ENCODE measurements at regions not wholly inside any gene's neighbourhood (a gene's known extent, or its start where the extent isn't known, plus 50 kb on each side); places are given as distances from the start of the nearest gene placed in this dataset.

- H3K9me3 ChIP-seq: no peaks in the 10 kb centered on the region
- H3K27ac ChIP-seq: peak overlapping the region in 1 of 2 donors; percentile 50
- intact Hi-C loops (cut with DNase I): no loop called here
- no peaks in the 10 kb centered on the region for H3K36me3 ChIP-seq
- TF ChIP-seq CTCF (IDR thresholded peaks at IDR 0.05): no peak
- DNase-seq: no peak
- no peaks in the 10 kb centered on the region for H3K27me3 ChIP-seq
- H3K4me1 ChIP-seq: no peaks in the 10 kb centered on the region
- no peak overlapping the region for H3K4me3 ChIP-seq
- ATAC-seq: peak; percentile 79
Measured at GRCh38 chr3:34837848-34838741, 801.2 kb upstream of the ARPP21 start.

GRCh38 chr3:34842706-34843480, 796.4 kb upstream of the ARPP21 start:
- no peaks in the 10 kb centered on the region for H3K9me3 ChIP-seq
- intact Hi-C loops (cut with DNase I): no loop called here
- no peak overlapping the region for H3K4me3 ChIP-seq
- ATAC-seq (no peak), DNase-seq (no peak)
- H3K36me3 ChIP-seq: no peaks in the 10 kb centered on the region
- no peak overlapping the region for H3K27ac ChIP-seq
- no peak for TF ChIP-seq CTCF (IDR thresholded peaks at IDR 0.05)
- no peaks in the 10 kb centered on the region for H3K4me1 ChIP-seq
- H3K27me3 ChIP-seq: no peaks in the 10 kb centered on the region

GRCh38 chr3:34844323-34844620, 795.1 kb upstream of the ARPP21 start:
- intact Hi-C loops (cut with DNase I): no loop called here
- no peaks in the 10 kb centered on the region for H3K27me3 ChIP-seq
- TF ChIP-seq CTCF (IDR thresholded peaks at IDR 0.05): no peak
- no peak overlapping the region for H3K27ac ChIP-seq
- no peaks in the 10 kb centered on the region for H3K4me1 ChIP-seq
- H3K36me3 ChIP-seq: no peaks in the 10 kb centered on the region
- no peaks in the 10 kb centered on the region for H3K9me3 ChIP-seq
- H3K4me3 ChIP-seq: no peak overlapping the region
- DNase-seq (no peak), ATAC-seq (no peak)

- TF ChIP-seq CTCF (IDR thresholded peaks at IDR 0.05): no peak
- intact Hi-C loops (cut with DNase I): no loop called here
- Histone ChIP-seq H3K27ac (no peak overlapping the region), H3K4me1 (no peaks in the 10 kb centered on the region), H3K27me3 (no peaks in the 10 kb centered on the region), H3K36me3 (no peaks in the 10 kb centered on the region), H3K9me3 (no peaks in the 10 kb centered on the region), H3K4me3 (no peak overlapping the region)
- ATAC-seq (no peak), DNase-seq (no peak)
Measured at GRCh38 chr3:34851137-34851536, 788.2 kb upstream of the ARPP21 start.

- Histone ChIP-seq H3K9me3 (no peaks in the 10 kb centered on the region), H3K27me3 (no peaks in the 10 kb centered on the region), H3K4me1 (no peaks in the 10 kb centered on the region), H3K36me3 (no peaks in the 10 kb centered on the region), H3K27ac (no peak overlapping the region), H3K4me3 (no peak overlapping the region)
- no peak for TF ChIP-seq CTCF (IDR thresholded peaks at IDR 0.05)
- intact Hi-C loops (cut with DNase I): no loop called here
- ATAC-seq (no peak), DNase-seq (no peak)
Measured at GRCh38 chr3:34852844-34853439, 786.4 kb upstream of the ARPP21 start.

Measured in left lung (tissue), 4 donors.